Liver (tissue), 3 donors: ENCODE measurements at regions not wholly inside any gene's neighbourhood (a gene's known extent, or its start where the extent isn't known, plus 50 kb on each side); places are given as distances from the start of the nearest gene placed in this dataset.

ENCODE experiments used
- CTCF ChIP-seq: fragments of 150-350 bp; IDR thresholded peaks from 2 replicates; pipeline ENCODE4 v1.5.1; 2017; ENCODE audit warnings: improper control_type of control experiment, low read depth, low read length; ENCODE audit not compliant: missing input control
- JUND ChIP-seq, 2 donors: IDR thresholded peaks; 2 replicates each; pipeline ENCODE4 v1.6.1; 2016; ENCODE audit warnings: antibody characterized with exemption in 2 of 2
- donor health status: healthy.
- donor health status: healthy.

GRCh38 chr5:89399548-89399947 is 516.6 kb upstream of the MEF2C start:
- TF ChIP-seq CTCF (no peak), JUND (IDR thresholded peaks at IDR 0.05) (no peak)
